Endothelial cell (in vitro differentiated cells): ENCODE measurements at regions not wholly inside any gene's neighbourhood (a gene's known extent, or its start where the extent isn't known, plus 50 kb on each side); places are given as distances from the start of the nearest gene placed in this dataset.

ENCODE experiments used
- DNase-seq: peaks from one replicate; pipeline ENCODE4 v3.0.0; 2021; ENCODE audit warnings: low spot score
- H3K27ac Mint-ChIP-seq: one replicate; pipeline ENCODE4 v1.8.0; 2021; ENCODE audit warnings: mixed read lengths, inconsistent platforms; ENCODE audit not compliant: unreplicated experiment
- H3K27me3 Mint-ChIP-seq: one replicate; pipeline ENCODE4 v1.8.0; 2021; ENCODE audit warnings: mild to moderate bottlenecking, moderate library complexity, mixed read lengths, inconsistent platforms; ENCODE audit not compliant: unreplicated experiment
- H3K36me3 Mint-ChIP-seq: one replicate; pipeline ENCODE4 v1.8.0; 2021; ENCODE audit warnings: mild to moderate bottlenecking, low read depth, mixed read lengths, inconsistent platforms; ENCODE audit not compliant: unreplicated experiment
- H3K4me1 Mint-ChIP-seq: one replicate; pipeline ENCODE4 v1.8.0; 2021; ENCODE audit warnings: mild to moderate bottlenecking, mixed read lengths, inconsistent platforms; ENCODE audit not compliant: unreplicated experiment
- H3K4me3 Mint-ChIP-seq: one replicate; pipeline ENCODE4 v1.8.0; 2021; ENCODE audit warnings: mild to moderate bottlenecking, mixed read lengths, inconsistent platforms; ENCODE audit not compliant: unreplicated experiment
- H3K9me3 Mint-ChIP-seq: one replicate; pipeline ENCODE4 v1.8.0; 2021; ENCODE audit warnings: mixed read lengths, inconsistent platforms; ENCODE audit not compliant: unreplicated experiment
- CTCF ChIP-seq: fragments of 200-600 bp; sonication (generic); IDR thresholded peaks from one replicate; pipeline ENCODE4 v1.5.0; 2021; ENCODE audit warnings: antibody characterized with exemption; ENCODE audit not compliant: unreplicated experiment

DNA sequence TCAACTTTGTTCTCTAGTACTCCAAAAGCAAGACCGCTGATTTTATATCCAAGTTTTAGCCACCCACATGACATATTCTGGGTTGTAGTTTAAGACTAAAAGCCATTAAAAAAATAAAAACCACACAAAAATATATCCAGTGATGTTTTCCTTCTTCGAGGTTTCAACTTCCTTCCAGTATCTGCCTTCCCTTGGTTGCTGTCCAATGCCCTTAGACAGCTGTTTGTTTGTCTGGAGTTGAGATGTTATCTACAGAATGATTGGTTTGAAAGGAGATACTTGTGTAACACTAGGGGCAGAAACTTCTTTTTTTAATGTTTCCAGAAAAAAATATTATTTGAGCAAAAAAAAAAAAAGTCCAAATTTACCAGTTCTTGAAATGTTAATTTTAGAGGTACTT, 591.5 kb upstream of the PCDH9 start:
- no peaks in the 10 kb centered on the region for H3K36me3 Mint-ChIP-seq
- H3K27ac Mint-ChIP-seq: no peak overlapping the region
- no peaks in the 10 kb centered on the region for H3K9me3 Mint-ChIP-seq
- no peak for TF ChIP-seq CTCF
- DNase-seq: no peak
- H3K27me3 Mint-ChIP-seq: no peaks in the 10 kb centered on the region
- no peaks in the 10 kb centered on the region for H3K4me1 Mint-ChIP-seq
- no peak overlapping the region for H3K4me3 Mint-ChIP-seq

DNA sequence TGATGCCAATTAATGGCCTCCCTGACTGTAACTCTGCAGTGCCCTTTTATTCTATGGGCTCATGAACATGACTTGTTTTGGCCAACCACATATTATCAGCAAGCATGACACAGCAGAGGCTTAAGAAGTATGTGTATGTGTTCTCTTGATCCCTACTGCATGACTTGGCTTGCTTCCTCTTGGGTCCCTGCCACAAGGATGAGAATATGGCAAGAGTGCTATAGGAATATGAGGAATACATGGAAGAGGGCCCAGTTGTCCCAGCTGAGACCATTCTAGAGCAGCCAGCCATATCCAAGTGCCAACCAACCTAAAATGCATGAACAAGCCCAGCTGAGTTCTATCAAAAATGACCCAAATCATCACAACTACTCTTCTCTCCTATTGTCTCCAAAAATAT, 576.7 kb upstream of the PCDH9 start:
- no peak overlapping the region for H3K4me3 Mint-ChIP-seq
- H3K4me1 Mint-ChIP-seq: no peaks in the 10 kb centered on the region
- no peaks in the 10 kb centered on the region for H3K9me3 Mint-ChIP-seq
- DNase-seq: no peak
- no peak overlapping the region for H3K27ac Mint-ChIP-seq
- no peaks in the 10 kb centered on the region for H3K36me3 Mint-ChIP-seq
- no peak for TF ChIP-seq CTCF
- no peaks in the 10 kb centered on the region for H3K27me3 Mint-ChIP-seq

DNA sequence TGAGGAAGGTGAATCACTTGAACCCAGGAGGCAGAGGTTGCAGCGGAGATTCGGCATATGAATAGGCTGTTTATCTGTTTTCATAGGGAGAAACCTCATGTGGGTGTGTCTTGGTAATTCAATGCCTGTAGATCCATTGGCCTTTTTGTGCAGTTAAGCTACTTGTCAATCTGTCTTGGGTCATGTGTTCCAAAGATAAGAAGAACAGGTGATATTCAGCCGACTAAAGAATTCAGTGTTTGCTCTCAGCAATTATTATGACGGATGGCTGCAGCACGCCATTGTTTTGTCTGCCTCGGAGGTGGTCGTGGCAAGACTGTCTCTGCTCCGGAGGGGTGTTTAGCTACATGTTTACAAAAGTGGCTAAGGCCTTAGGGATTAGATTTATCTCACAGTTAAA, 573.0 kb upstream of the PCDH9 start:
- Mint-ChIP-seq H3K27me3 (no peaks in the 10 kb centered on the region), H3K36me3 (no peaks in the 10 kb centered on the region), H3K27ac (no peak overlapping the region), H3K4me1 (no peaks in the 10 kb centered on the region), H3K4me3 (no peak overlapping the region), H3K9me3 (no peaks in the 10 kb centered on the region)
- DNase-seq: no peak
- no peak for TF ChIP-seq CTCF

GRCh38 chr13:67792151-67792676, 562.1 kb upstream of the PCDH9 start:
- Mint-ChIP-seq H3K36me3 (no peaks in the 10 kb centered on the region), H3K4me1 (no peaks in the 10 kb centered on the region), H3K27me3 (no peaks in the 10 kb centered on the region), H3K27ac (no peak overlapping the region), H3K4me3 (no peak overlapping the region), H3K9me3 (no peaks in the 10 kb centered on the region)
- TF ChIP-seq CTCF: no peak
- no peak for DNase-seq

GRCh38 chr13:67791047-67791446, 560.9 kb upstream of the PCDH9 start:
- Mint-ChIP-seq H3K27me3 (no peaks in the 10 kb centered on the region), H3K36me3 (no peaks in the 10 kb centered on the region), H3K27ac (no peak overlapping the region), H3K9me3 (no peaks in the 10 kb centered on the region), H3K4me1 (no peaks in the 10 kb centered on the region), H3K4me3 (no peak overlapping the region)
- TF ChIP-seq CTCF: no peak
- no peak for DNase-seq
